CD1c-positive myeloid dendritic cell (primary cell): ENCODE measurements at regions not wholly inside any gene's neighbourhood (a gene's known extent, or its start where the extent isn't known, plus 50 kb on each side); places are given as distances from the start of the nearest gene placed in this dataset.

Source experiments
- DNase-seq: peaks from one replicate; pipeline ENCODE4 v3.0.0-alpha.2; 2016; ENCODE audit errors: extremely low spot score

DNA sequence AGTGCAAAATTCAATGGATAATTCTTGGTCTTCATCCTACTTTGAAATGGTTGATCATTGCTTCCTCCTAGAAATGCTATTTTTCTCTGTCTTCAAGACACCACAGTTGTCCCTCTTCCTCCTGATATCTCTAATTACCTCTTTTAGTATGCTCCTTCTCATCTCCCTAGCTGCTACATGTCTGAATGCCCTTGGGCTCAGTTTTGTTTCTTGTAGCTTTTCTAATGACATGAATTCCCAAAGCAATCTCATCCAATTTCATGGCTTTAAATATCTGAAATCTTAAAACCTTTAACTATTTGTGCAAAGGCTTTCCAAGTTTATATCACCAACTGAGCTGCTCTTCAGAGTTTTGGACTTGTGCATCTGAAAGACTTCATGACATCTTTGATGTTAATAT lies 120.2 kb upstream of the RGS17 start:
- DNase-seq = no peak

DNA sequence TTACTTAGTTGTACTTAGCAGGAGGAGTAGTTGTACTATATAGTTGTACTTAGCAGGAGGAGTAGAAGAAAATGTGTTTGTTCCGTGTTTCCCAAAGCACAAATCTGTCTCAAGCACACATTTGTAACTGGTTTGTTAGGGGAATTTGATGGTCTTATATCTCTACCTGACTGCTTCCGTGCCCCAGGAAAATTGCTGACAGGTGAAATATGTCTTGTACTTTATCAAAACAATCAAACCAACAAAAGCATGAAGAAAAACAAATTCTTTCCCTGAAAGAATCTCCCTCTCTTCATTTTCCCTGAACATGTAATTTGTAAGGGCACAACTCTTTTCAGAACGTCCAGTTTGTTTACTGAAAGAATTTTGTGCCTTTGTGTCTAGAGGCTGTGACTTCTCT lies 106.6 kb upstream of the RGS17 start:
- no peak for DNase-seq

DNA sequence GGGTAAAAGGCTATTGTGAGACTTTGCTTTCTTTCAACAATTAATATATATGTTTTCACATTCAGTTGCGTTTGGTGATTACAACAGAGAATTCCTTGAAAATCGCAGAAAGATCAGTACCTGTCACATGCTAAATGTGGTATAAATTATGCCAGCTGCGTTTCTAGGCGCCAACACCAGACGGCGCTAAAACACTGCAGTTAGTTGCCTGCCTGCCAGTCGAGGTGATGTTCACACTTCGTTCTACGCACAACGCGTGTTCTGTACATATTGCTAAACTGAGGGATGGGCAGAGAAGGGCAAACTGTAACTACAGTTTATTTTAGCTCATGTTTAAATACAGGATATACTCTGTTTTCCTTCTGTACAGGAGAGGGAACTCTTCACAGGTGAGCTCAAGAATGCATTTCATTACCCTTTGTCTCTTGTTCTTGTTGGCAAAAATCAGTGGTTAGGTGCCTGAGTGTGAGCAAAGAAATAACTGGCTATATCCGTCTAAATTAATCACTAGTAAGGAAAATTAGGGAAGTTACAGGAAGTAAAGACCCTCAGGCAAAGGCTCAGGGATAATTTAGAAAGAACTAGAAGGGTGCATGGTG lies 100.1 kb upstream of the RGS17 start:
- peak; percentile 22 for DNase-seq

- DNase-seq = no peak
Measured at GRCh38 chr6:153218184-153218792, 87.2 kb upstream of the RGS17 start.

GRCh38 chr6:153216789-153217188 lies 85.7 kb upstream of the RGS17 start:
- no peak for DNase-seq

DNA sequence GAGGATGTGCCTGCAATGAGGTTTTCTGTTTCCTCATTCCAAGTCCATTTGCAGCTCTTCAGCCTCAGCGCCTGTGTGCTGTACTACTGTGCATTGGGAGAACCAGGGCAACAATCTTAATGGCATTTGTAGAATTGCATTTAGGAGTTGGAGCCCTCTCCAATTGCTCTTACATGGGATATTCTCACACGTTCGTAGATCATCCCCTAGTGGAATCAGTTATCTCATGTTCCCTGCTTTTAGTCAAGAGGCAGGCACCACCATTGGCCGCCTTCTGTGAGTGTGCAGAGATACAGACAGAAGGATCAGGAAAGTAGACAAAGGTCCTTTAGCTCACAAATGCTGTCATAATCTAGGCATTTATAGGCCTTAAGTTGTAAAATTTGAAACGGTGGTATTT lies 84.2 kb upstream of the RGS17 start:
- DNase-seq = no peak

- DNase-seq = no peak
Measured at GRCh38 chr6:153214436-153214835, 83.4 kb upstream of the RGS17 start.

GRCh38 chr6:153210083-153210482 lies 79.0 kb upstream of the RGS17 start:
- no peak for DNase-seq

DNA sequence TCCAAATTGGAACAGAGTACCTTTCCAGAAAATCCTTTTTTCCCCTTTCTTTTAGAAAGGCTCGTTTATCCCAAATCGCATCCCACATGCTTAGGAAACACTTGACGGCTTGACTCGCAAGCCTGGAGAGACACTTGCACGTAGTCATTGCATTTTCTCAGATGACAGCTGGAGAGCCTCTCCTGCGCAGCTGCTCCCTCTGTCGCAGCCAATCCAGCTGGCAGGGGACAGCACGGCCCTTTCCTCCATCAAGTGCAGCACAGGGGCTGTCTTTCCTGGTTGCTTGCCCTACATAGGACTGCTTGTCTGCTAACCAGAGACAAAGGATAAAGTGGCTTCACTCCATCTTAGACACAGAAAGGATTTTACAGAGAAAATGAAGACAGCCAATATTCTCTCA lies 77.6 kb upstream of the RGS17 start:
- no peak for DNase-seq

- no peak for DNase-seq
Measured at GRCh38 chr6:153207617-153208016, 76.5 kb upstream of the RGS17 start.

DNA sequence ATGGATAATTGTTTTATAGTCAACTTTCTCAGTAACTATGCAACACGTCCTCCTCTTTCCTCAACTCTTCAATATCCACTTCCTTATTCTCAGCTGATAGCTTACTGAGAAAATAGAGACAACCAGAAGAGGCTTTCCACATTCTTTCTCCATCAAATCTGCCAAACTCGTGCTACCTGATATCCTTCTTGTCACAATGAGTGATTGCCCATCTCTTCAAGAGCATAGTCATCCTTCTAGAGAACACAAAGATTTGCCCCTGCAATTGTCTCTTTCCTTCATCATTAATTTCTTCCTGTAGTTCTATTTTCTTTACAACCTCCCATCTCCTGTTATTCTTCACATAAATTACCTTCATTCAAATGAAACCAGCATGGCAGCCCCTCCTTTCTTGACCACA lies 75.9 kb upstream of the RGS17 start:
- DNase-seq = no peak

GRCh38 chr6:153192943-153193885 lies 62.1 kb upstream of the RGS17 start:
- DNase-seq = no peak

- no peak for DNase-seq
Measured at GRCh38 chr6:153183925-153184324, 52.8 kb upstream of the RGS17 start.
